Upper lobe of left lung (tissue), 4 donors: ENCODE measurements at regions not wholly inside any gene's neighbourhood (a gene's known extent, or its start where the extent isn't known, plus 50 kb on each side); places are given as distances from the start of the nearest gene placed in this dataset.

Experiments
- CTCF ChIP-seq, 6 experiments: fragments of 450-650 bp in 4 of 6; fragments of 200-600 bp in 2 of 6; sonication (generic) in 2 of 6; IDR thresholded peaks; one replicate each; pipeline ENCODE4 v1.5.1; 2016 to 2019; ENCODE audit warnings: antibody characterized with exemption in 6 of 6
- EP300 ChIP-seq, 4 donors: sonication (generic); formaldehyde crosslinking; IDR thresholded peaks; one replicate each; pipeline ENCODE4 v1.5.1; 2017; ENCODE audit warnings: antibody characterized with exemption in 4 of 4, control low read depth in 2 of 4
- POLR2A ChIP-seq, 4 donors: fragments of 450-650 bp; IDR thresholded peaks; one replicate each; pipeline ENCODE4 v1.5.1; 2016 to 2017; ENCODE audit warnings: antibody characterized with exemption in 4 of 4, mild to moderate bottlenecking in 2 of 4
- POLR2AphosphoS5 ChIP-seq, 2 donors: sonication (generic); formaldehyde crosslinking; IDR thresholded peaks; one replicate each; pipeline ENCODE4 v1.5.1; 2017; ENCODE audit warnings: antibody characterized with exemption in 2 of 2

- TF ChIP-seq POLR2A (IDR thresholded peaks at IDR 0.05): no peak
- no peak for TF ChIP-seq CTCF (IDR thresholded peaks at IDR 0.05)
- TF ChIP-seq EP300 (IDR thresholded peaks at IDR 0.05): no peak
- TF ChIP-seq POLR2AphosphoS5 (IDR thresholded peaks at IDR 0.05): no peak
Measured at GRCh38 chr1:230500063-230500462, 73.9 kb upstream of the PGBD5 start.
